ENCODE measurements at regions not wholly inside any gene's neighbourhood (a gene's known extent, or its start where the extent isn't known, plus 50 kb on each side); places are given as distances from the start of the nearest gene placed in this dataset.

GRCh38 chr13:78497702-78498355, 105.5 kb downstream of the POU4F1 start:
- no peak for TF ChIP-seq POLR2AphosphoS5 (IDR thresholded peaks at IDR 0.05)
- TF ChIP-seq CTCF (IDR thresholded peaks at IDR 0.05; ENCODE audit: poor library complexity, severe bottlenecking): no peak
- no peak for TF ChIP-seq RAD21 (conservative IDR thresholded peaks at IDR 0.05)

Data from neural cell (in vitro differentiated cells).